Cardiac septum (tissue), 1 donor: ENCODE measurements at regions not wholly inside any gene's neighbourhood (a gene's known extent, or its start where the extent isn't known, plus 50 kb on each side); places are given as distances from the start of the nearest gene placed in this dataset. TPM values are rescaled to one million over a fixed set of nuclear protein-coding genes. Genes with fewer than 3 reads are reported as not detected.

Experiments used
- microRNA-seq: library from miRNA; unstranded; fragments of <30 nt; microRNA quantifications from one replicate; pipeline ENCODE4 v1.2.0, GENCODE V29; 2020
- donor health status: DM: no; HTN: no; CAD: no.

Small RNAs in the stretch of these regions (microRNA-seq; reads per million reads assigned to microRNA genes)
- gene MIR6859-1 (not detected), gene MIR6859-2 (not detected)
